ENCODE measurements at regions not wholly inside any gene's neighbourhood (a gene's known extent, or its start where the extent isn't known, plus 50 kb on each side); places are given as distances from the start of the nearest gene placed in this dataset.

GRCh38 chr17:15890279-15890892 lies 54.5 kb upstream of the ADORA2B start:
- no peak for TF ChIP-seq CTCF (IDR thresholded peaks at IDR 0.05; ENCODE audit: insufficient read depth, low read length, poor library complexity, severe bottlenecking)
- TF ChIP-seq EZH2phosphoT487 (conservative IDR thresholded peaks at IDR 0.05; ENCODE audit: low read length): no peak
